ENCODE measurements at regions not wholly inside any gene's neighbourhood (a gene's known extent, or its start where the extent isn't known, plus 50 kb on each side); places are given as distances from the start of the nearest gene placed in this dataset.

DNA sequence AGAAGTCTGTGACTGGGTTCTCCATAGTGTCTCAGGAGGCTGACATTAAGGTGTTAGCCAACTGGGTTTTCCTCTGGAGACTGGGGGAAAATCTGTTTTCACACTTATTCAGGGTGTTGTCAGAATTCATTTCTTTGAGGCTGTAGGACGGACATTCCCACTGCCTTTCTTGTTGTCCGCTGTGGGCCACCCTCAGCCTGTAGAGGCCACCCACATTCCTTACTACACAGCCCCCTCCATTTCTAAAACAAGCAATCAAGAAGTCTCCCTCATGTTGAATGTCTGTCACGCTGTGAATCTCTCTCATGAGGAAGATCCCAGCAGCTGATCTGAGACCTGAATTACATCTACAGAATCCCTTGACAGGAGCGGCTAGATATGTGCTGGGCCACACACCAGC, 295.5 kb upstream of the RUNX1 start:
- TF ChIP-seq EZH2 (IDR thresholded peaks at IDR 0.05; ENCODE audit: insufficient read depth, poor library complexity, severe bottlenecking) (no peak), EZH2phosphoT487 (IDR thresholded peaks at IDR 0.05; ENCODE audit: insufficient read depth, low read depth) (no peak)
